ENCODE measurements at regions not wholly inside any gene's neighbourhood (a gene's known extent, or its start where the extent isn't known, plus 50 kb on each side); places are given as distances from the start of the nearest gene placed in this dataset.

DNA sequence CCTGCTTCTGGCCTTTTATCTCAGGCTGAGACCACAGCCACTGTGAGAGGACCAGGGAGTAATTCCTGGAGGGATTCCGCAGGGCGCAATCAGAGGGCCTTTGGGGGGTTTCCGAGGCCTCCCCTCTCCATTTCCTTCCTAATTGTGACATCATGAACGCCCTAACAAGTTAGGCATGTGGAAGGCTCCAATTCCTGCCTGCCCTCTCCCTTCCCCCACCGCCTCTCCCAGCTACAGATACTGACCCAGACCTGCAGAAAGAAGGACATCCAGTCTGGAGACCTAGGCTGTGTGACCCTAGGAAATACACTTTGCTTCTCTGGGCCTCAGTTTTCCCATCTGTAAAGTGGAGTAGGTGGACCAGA, 637.9 kb downstream of the MED13L start:
- DNase-seq = no peak

DNA sequence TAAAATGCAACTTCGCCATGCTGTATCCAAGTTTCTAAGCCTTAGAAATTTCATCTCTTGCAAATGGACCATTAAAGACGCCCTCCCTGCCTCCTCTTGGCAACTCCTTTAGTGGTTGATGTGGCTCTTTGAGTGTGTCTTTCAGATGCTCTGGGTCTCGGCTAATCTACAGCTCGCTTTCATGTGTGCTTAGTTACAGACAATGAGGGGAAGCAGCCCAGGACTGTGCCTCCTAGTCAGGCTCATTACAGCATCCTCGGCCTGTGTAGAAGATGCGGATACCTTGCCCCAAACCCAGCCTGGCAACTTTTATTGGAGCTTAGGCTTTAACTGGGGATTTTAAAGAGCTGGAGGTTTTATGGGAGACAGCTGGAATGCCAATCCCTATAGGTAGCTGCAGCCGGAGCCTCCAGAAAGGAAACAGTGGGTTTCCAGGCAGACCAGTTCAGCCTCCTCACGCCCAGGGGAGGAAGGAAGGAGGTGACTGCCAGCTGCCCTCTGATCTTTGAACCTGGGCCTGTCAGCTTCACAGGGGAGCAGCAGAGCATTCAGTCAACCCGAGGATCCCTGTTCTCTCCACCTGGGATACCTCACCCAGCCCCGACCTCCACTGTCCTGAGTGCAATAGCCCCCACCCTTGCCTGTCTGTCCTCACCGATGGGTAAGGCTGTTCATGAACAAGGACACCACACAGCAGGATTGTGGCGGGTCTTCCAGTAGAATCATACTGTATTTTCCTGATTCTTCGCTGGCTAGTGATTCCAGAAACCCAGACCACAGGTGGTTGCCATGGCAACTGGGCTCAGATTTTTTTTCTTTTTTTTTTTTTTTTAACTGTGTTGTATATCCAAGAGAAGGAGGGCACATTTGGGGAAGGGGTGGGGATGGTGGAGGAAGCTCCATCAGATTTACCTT, 638.5 kb downstream of the MED13L start:
- DNase-seq = no peak

DNA sequence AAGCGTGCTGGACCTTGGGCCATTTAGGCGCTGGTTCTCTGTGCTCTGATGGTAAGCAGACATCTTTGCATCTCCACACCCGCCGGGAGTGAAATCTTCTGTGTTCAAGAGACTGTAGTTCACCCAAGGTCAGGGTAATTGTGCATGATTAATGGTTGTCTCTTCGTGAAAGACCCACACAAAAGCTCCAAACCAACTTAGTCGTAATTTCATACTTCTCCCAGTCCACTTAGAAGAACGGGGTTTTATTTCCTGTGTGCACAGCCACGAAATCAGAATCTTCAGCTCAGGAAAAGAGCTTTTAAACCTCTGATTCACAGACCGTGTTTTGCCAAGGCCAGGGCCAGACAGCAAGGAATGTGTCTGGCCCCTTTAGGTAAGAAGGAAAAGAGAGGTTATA, 640.9 kb downstream of the MED13L start:
- DNase-seq = no peak

DNA sequence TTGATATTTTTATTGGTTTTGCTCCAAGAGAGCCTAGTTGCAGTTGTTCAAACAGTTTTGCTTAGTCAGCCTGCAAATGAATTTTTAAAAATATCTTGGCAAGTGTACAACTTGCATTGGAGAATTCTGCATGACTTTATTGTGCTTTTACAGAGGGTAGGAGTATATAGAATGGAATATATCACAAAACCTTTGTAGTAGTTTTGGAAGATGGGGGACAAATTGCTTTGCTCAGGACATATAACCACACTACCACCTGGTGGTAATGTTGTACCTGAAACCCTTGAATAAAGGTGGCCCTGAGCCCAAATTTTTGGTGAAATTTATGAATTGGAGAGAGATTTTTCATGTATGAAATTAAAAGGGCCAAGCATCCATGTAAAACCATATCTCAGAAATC, 645.2 kb downstream of the MED13L start:
- DNase-seq = no peak

DNA sequence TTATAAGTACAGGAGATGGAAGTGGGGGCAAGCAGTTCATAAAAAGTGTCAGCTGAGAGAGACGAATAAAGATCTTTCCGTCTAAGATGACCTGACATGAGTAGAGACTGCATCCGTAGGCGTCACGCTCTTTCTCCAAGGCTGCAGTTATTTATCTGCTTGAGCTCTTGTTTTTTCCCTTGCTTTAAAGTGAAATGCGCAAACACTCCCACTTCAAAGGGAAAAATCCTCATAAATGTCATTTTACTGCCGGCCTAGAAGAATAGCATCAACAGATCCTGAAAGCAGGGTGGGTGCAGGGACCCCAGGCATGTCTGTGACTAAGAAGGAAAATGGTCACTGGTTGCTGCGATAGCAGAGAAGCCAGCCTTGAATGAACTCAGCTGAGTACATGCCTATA, 647.4 kb downstream of the MED13L start:
- no peak for DNase-seq

DNA sequence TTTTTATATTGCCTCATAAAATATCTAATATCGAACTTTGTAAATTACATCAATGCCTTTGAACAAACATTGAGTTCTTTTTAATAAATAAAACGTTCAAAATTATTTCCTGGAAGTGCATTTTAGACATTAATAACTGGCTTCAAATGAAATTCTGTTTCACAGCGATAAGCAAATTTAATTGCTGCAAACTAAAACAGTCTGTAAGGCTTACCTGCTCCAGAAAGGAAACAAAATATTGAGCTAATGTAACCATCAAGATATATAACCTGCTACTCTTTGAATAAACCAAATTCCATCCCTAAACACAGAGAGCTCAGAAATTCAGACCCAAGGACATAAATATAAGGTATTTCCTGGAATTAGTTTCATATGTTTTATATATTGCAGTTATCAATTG, 651.3 kb downstream of the MED13L start:
- no peak for DNase-seq

DNA sequence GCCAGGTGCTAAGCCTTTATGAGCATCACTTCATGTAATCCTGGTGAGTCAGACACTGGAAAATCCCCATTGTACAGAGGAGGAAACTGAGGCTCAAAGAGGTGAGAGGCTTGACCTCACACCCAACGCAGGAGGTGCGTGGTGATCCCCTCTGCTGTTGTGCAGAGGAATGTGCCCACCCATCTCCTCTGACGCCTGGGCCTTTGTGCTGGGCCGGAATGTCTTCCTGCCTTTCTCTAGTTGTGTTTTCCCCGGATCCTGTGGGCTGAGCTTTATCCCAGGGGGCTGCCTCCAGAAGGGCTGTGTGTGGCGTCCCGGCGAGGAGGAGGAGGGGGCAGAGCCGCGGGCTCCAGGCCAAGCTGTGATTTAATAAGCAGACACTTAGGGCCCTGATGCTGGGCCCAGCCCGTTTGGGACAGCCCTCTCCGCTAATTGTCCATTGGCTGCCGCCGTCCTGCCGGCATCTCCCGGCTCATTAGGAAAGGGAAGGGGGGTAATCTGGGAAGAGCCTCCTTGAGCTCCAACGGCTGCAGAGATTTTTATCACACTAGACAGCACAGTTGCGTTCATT, 653.6 kb downstream of the MED13L start:
- DNase-seq = peak; percentile 4

DNA sequence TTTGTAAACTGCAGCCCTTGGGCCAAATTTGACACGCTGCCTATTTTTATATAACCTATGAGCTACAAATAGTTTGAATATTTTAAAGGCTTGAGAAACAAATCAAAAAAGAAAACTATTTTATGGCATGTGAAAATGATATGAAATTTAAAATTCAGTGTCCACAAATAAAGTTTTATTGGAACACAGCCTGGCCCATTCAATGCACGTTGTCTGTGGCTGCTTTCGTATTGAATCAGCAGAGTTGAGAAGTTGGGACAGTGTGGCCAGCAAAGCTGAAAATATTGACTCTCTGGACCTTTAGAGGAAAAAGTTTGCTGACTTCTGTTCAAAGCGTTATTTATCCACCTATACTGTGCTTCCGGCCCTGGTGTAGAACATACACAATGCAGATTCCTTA, 654.2 kb downstream of the MED13L start:
- DNase-seq = no peak

DNA sequence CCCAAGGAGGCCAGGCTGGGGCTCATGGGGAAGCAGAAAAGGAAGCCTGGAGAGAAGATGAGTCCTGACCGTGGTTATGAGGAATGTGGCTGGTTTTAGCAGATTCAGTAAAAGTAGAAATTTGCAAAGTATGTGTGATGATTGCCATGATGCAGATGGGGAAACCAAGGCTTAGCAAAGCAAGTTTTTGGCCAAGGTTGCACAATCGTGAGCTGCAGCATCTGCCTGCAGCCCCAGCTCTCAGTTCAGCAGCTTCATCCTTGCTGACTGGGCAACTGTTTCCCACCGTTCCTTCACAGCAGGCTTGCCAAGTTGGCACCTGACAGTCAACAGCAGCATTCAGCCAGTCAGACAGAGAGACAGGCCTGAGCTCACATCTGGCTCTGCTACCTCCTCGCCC, 656.7 kb downstream of the MED13L start:
- DNase-seq = no peak

DNA sequence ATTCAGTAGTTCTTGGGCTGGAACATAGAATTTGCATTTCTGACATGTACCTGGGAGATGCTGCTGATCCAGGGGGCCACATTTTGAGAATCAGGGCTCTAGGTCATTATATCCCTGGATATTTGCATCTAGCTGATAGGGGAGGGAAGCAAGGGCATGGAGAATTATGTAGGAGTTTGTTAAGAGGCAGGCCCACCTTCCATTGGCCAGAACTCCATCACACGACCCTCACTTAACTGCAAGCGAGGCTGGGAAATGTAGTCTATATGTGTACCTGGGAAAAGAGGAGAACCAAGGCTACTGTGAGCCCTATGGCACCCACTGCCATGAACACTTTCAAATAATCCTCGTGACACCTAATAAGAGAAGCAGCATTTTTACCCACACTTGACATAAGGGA, 657.6 kb downstream of the MED13L start:
- DNase-seq = no peak

DNA sequence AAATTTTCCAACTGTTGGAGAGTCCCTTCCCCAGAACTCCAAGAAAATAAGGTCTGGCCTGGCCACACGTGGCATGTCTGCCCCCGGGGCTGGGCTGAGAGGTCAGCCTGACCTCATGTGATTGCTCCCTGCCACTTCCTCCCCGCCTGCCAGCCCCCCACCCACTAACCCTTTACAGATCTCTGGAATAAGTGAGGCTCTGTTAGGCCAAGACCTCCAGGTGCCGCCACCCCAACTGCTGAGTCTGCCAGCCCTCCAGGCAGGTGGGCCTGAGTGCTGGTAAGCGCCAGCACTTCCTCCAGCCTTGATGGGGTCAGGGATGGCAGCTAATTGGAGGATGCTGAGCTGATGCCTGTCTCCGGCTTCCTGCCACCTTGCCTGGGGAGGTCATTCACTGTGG, 658.4 kb downstream of the MED13L start:
- no peak for DNase-seq

DNA sequence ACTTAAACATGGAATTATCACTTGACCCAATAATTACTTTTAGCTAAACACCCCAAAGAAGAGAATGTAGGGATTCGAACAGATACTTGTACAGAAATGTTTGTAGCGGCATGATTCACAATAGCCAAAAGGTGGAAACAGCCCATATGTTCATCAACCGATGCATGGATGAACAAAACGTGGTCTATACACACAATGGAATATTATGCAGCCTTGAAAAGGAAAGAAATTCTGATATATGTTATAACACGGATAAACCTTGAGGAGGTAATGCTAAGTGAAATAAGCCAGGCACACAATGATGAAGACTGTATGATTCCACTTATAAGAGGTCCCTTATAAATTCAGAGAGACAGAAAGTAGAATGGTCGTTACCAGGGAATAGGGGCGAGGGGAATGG, 659.4 kb downstream of the MED13L start:
- no peak for DNase-seq

DNA sequence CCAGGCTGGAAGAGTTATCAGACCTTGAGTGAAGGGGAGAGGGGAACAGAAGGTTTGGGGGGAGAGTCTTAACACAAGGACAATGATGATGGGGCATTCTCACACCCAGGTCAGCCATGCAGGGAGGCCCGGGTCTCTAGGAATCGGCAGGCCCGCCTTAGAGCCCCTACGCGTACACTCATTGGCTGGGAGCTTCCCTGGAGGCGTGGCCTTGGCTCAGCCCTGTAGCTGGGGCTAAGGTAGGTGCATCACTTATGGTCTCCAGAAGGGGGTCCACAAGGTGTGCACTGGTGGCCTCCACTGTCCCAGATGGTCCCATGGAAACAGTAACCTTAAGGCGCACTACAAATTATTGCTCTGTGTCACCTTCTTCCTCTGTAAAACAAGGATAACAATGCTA, 660.1 kb downstream of the MED13L start:
- no peak for DNase-seq

DNA sequence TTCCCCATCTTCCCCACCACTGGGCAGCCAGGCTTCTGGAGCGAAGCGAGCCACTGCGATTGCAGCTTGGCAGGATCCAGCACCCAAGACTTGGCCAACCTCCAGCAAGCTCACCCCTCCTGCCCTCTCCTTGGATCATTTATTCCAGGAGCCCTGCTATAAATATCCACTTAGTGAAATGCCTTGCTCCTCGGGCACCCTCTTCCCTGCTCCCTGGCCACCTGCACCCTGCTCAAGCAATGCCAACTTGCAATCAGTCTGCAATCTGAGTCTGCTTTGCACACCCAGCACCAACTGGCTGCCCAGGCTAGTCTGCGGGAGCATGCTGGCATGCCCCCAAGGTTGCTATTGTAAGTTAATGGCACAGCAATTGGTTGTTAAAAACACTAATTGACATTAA, 666.0 kb downstream of the MED13L start:
- DNase-seq = no peak

DNA sequence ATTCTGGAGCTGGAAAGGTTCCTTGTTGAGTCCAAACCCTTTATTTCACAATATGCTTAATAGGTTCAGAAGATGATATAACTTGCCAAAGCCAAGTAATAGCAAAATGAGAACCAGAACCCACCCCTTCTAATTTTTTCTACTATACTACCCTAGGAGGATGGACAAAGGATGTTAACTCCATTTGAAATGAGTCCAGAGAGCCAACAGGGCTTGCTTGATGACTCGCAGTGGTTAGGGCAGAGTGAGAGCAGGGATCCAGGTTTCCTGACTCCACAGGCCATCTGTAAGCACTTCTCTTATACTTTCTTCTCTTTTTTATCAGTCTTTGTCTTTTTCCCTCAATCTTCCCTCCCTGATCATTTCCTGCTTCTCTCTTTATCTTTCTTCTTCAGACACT, 668.1 kb downstream of the MED13L start:
- DNase-seq = no peak

DNA sequence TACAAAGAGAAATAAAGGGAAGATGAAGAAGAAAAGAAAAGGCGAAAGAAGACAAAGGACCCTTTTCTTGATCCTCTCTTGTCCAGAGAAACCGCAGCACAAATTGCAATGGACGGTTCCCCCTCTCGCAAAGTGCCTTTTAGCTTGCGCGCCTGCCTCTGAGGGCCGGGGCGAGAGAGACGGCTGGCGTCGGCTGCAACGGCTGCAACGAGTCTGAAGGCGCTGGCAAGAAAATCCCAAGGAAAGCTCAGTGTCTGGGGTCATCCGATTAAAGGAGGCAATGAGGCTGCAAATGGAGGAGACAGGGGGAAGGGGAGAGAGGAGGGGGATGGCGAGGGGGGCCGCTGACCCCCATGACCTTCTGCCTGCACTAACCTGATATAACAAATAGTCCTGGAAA, 671.5 kb downstream of the MED13L start:
- DNase-seq = no peak

DNA sequence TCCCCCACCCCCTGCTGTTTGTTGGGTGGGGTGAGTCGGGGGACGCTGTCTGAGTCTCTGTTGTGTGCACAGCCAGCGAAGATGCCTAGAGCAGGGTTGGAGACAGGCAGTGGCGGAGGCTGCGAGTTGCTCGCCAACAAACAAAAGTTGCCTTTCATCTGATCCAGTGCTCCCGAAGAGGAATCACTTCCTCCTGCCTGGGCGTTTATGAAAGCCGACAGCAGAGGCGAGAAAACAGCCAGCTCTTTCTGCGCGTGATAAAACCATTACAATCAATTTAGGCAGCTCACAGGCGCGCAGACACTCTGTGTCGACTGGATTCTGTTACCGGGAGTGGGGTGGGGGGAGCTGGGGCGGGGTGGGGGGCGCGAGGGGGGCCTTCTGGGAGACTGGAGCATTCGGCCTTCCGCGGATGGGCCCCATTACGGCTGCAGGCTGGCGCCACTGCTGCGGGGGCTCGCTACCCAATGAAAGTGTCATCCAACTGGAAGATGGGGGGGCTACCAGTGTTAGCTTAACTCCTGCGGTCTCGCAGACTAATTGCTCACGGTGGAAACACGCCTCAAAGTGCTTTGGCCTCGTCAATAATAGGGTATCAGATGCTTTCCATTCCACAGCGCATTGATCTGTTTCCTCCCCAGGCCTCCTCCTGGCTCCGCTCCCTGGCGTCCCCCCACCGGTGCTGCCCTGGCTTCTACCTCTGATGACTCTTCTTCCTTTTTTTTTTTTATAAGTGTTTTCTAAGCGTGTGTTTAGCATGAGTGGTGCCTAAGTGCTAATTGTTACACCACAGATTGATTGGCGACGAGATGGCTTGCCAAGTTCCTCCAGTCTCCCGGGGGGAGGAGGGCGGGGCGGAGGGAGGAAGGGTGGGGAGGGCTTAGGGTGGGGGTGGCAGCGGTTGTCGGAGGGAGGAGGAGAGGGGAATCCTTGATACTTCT, 678.4 kb downstream of the MED13L start:
- DNase-seq = peak; percentile 19

DNA sequence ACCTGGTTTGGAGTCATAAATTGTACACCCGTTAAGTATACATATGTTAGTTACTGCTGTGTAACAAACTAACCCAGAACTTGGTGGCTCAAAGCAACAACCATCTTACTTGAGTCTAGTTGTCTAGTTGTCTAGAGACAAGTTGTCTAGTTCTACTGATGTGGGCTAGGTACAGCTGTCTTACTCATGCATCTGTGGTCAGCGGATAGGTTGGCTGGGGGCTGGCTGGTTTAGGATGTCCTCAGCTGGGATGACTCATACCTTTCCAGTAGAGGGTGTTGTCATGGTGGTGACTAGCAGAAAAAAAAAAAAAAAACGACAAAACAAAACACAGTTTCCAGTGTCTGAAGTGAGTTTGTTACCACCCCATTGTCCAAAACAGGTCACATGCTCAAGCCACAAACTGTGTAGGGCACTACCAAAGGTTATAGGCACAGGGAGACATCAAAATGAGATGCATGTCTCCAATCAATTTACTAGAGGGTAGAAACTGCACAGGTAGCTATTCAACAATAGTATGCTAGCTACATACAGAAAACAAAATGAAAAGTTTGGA, 680.3 kb downstream of the MED13L start:
- no peak for DNase-seq

DNA sequence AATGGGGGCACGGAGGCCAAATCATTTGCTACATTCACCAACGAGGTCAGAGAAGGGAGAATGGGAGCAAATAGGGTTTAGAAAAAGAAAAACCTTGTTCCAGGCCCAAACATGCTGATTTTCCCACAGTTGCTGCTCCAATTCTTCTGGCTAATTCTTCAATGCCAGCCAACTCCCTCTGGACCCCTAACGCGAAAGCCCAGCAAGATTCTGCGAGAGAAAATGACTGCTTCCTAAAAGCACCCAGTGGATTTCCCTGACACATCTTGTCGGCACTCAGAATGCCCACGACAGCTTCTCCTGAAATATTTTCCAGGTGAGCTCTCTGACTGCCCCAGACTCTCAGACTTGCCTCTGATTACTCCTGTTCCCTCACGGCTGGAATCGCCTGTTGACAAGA, 689.4 kb downstream of the MED13L start:
- DNase-seq = no peak

DNA sequence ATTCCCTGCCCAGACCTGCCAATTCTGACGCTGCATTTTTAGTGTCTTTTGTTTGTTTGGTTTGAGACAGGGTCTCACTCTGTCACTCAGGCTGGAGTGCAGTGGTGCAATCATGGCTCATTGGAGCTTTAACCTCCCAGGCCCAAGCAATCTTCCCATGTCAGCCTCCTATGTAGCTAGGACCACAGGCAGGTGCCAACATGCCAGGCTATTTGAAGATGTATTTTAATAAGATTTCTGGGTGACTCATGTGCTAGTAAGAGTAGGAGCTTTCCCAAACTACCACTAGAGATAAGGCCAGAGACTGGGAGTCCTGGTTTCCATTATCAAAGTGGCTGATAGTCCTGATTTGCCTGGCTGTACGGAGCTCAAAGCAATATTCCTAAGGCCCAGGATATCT, 693.3 kb downstream of the MED13L start:
- DNase-seq = no peak

DNA sequence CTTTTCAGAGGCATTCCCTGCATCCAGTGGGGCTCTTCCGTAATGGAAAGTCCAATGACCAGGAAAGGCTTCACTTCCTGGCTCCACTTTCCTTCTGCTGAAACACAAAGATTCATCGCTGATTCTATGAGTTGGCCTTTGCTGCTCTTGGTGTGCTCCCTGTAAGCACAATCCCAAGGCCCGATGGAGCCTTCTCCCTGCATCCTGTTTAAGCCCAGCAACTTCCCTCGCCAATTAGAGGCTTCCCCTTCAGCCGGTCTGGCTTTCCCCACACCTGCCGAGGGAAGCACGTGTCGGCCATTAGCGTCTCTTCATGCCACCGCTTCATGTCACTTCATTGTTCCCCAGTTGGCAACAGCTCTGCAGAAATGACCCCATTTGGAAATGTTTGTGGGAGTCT, 693.9 kb downstream of the MED13L start:
- DNase-seq = peak; percentile 34

DNA sequence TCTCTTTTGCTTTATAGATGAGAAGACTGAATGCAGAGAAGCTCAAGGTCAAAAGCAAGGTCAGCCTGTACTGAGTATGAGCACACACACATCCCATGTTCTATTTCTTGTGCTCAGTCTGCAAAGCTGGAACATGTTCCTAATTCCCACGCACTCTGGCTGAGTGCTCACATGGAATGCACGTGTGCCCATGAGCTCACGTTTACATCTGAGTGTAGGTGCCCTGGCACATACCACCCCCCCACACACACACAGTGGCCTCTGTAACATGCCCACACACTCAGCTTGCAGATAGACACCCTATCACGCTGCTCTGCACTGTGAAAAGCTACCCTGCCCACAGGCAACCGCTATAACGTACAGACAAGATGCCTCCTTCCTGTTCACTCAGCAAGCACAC, 700.1 kb downstream of the MED13L start:
- DNase-seq = no peak

DNA sequence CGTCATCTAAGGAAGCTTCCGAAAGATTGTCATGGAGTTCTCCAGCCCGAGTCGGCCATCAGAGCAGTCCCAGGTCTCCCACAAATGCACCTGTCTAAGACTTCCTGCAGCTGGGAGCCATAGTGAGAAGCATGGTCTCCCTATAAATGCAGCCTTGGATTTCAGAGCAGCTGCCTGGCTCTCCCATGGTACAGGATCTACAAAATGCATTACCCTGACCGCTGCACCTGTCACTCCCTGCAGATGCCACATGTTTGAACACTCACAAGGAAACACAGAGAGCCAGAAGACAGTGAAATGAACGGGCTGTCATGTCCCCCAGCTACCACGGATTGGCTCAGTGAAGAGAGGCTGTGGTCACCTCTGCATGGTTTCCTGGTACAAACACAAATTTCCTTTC, 702.7 kb downstream of the MED13L start:
- no peak for DNase-seq

All from skin of body (tissue), 1 donor.